RWPE1 (cell line): ENCODE measurements at regions not wholly inside any gene's neighbourhood (a gene's known extent, or its start where the extent isn't known, plus 50 kb on each side); places are given as distances from the start of the nearest gene placed in this dataset.

ENCODE experiments used
- CTCF ChIA-PET: fragments of 350-600 bp; sonication (Branson Sonifier 250); formaldehyde crosslinking; extraction: SDS; loops from one replicate; lab custom pipeline; 2021; lab: Yijun Ruan, JAX
- POLR2A ChIA-PET: fragments of 400-600 bp; formaldehyde crosslinking; extraction: SDS; loops from one replicate; lab custom pipeline; 2020; ENCODE audit warnings: antibody characterized with exemption; ENCODE audit not compliant: low non-redundant PET; lab: Yijun Ruan, JAX
- DNase-seq: peaks from one replicate; pipeline ENCODE4 v3.0.0; 2012; ENCODE audit warnings: low spot score
- H3K27ac ChIP-seq: fragments of 450-650 bp; 2 replicates; pipeline ENCODE4 v1.5.1; 2017
- TF ChIP-seq, protein P1 (sequence below): fragments of 450-650 bp; conservative IDR thresholded peaks from 2 replicates; pipeline ENCODE4 v1.5.1; 2017; ENCODE audit warnings: low read depth, mild to moderate bottlenecking

DNA sequence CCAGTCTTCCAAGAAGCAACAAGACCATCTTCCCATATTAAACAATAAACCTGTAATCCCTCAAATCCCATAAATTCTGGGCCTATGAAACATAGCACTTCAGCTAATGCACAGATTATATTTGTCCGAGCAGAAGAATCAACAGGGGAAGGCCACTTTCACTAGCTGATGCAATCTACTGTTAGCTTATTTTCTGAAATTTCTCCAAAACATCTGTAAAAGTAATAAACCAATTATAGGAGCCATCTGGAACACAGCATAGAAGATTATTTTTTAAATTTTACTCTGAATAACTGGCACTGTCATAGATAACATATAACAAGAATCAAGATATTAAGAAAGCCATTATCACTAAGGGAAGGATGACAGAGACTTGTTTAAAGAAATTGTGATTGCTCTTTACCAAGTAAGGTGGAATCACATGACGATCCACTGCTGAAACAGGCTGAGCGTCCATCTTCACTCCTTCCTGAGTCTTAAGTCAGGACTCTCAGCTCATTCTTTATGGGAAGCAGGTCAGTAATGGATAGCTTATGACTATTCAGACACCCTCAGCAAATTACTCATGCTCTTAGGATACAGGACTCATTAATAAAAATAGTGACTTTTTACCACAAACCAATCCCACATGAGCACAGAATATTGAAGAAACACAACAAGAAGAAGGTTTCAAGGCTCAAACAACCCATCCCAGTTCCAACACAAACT lies 719.5 kb downstream of the XPNPEP1 start:
- POLR2A ChIA-PET = no interaction called here
- DNase-seq = no peak
- CTCF ChIA-PET = no interaction called here
- TF ChIP-seq, protein P1, sequence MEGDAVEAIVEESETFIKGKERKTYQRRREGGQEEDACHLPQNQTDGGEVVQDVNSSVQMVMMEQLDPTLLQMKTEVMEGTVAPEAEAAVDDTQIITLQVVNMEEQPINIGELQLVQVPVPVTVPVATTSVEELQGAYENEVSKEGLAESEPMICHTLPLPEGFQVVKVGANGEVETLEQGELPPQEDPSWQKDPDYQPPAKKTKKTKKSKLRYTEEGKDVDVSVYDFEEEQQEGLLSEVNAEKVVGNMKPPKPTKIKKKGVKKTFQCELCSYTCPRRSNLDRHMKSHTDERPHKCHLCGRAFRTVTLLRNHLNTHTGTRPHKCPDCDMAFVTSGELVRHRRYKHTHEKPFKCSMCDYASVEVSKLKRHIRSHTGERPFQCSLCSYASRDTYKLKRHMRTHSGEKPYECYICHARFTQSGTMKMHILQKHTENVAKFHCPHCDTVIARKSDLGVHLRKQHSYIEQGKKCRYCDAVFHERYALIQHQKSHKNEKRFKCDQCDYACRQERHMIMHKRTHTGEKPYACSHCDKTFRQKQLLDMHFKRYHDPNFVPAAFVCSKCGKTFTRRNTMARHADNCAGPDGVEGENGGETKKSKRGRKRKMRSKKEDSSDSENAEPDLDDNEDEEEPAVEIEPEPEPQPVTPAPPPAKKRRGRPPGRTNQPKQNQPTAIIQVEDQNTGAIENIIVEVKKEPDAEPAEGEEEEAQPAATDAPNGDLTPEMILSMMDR = no peak
- H3K27ac ChIP-seq = no peak overlapping the region

DNA sequence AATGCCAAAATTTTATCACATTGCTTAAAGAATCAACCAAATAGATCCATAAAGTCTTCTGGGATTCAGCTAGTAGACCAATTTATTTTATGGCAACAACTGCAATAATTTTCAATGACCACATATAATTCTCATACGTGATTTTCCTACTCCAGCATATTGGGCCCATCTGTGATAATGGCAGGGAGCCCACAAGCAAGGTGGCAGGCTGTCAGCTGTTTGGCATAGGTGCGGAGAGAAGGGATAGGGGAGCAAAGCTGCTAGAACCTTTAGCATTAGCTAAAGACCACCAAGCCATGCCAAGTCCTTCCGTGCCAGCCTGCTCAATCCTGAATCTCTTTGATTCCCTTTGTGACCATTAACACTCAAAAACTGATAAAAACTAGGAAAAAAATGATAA lies 721.2 kb downstream of the XPNPEP1 start:
- ChIA-PET CTCF (interaction anchor here (0.6 kb wide), 1 partner anchor 353 kb away, joined by 3 read pairs; no protein-coding TSS in a partner anchor), POLR2A (no interaction called here)
- no peak overlapping the region for H3K27ac ChIP-seq
- TF ChIP-seq, protein P1 = no peak
- DNase-seq = no peak

DNA sequence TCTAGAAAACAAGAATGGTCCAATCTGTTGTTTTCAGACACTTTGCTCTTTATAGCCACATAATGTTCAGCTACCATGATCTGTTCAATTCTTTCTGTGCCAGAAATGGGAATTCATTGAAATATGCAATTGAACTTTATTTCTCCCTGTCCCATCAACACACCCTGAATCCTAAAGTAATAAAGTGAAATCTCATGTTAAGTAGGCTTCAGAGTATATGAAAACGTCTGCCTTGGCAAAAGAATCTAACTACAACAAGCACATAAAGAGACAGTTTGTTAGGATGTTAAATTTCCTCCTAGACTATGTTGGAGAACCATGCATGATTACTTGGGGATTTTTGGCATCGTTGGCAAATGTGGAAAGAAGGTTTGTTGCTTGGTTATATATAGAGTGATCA lies 722.7 kb downstream of the XPNPEP1 start:
- no peak for DNase-seq
- ChIA-PET POLR2A (no interaction called here), CTCF (no interaction called here)
- H3K27ac ChIP-seq = no peak overlapping the region
- TF ChIP-seq, protein P1 = no peak

DNA sequence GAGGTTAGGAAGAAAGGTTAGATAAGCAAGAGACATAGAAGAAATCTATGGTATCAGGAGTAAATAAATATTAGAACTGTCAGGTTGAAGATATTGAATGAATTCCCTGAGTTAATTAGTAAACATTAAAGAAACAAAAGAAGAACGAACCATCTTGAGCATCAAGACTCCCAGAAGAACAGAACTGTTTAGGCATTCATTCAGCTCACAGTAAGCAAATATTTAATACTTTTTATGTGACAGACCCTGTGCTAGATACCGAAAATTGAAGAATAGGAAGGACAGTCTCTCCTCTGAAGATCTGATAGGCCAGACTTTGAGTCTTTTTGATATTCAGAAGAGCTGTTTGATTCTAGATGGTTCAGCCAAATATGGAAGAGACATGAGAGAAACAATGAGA lies 731.5 kb downstream of the XPNPEP1 start:
- POLR2A ChIA-PET = no interaction called here
- CTCF ChIA-PET = no interaction called here
- no peak overlapping the region for H3K27ac ChIP-seq
- DNase-seq = no peak
- TF ChIP-seq, protein P1 = no peak

DNA sequence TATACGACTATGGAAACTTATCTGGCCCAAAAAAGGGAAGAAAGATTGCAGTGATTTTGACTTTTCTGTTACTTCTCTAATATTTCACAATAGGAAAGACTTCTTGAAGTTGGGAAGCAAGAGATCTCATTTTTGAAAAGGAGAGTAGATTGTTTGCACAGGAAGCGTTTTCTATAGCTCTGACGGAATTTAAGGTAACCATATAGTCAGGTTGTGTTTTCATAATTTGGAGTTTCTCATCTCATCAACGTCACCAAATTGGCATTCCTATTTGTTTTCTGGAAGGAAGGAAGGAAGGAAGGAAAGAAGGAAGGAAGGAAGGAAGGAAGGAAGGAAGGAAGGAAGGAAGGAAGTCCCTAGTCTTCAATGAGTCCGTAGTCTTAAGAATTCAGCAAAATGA lies 732.0 kb downstream of the XPNPEP1 start:
- TF ChIP-seq, protein P1 = no peak
- ChIA-PET POLR2A (no interaction called here), CTCF (no interaction called here)
- no peak overlapping the region for H3K27ac ChIP-seq
- no peak for DNase-seq

DNA sequence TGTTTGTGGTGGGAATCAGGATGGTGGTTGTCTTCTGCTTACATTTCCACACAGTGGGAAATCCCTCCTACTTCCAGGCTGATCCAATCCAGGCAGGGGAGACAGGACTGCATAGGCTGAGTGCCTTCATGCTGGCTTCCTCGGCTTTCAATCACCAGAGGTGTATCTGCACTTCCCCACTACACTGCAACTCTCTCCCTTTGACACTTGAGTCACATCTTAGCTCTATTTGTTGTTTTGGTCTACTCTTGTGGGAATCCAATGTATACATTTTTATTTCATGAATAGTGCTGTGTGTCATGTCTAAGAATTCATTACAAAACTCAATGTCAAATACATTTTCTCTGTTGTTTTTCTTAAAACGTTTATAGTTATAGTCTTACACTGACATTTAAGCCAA lies 735.6 kb downstream of the XPNPEP1 start:
- DNase-seq = no peak
- H3K27ac ChIP-seq = no peak overlapping the region

More for the DNA sequence above, 735.6 kb downstream of the XPNPEP1 start:
- CTCF ChIA-PET = no interaction called here
- POLR2A ChIA-PET = no interaction called here
- TF ChIP-seq, protein P1 = no peak
